A549 (cell line): ENCODE measurements at regions not wholly inside any gene's neighbourhood (a gene's known extent, or its start where the extent isn't known, plus 50 kb on each side); places are given as distances from the start of the nearest gene placed in this dataset.

ENCODE experiments used
- ATAC-seq, 2 experiments: fragments of 200-7000 bp in 1 of 2; fragments of >200 bp in 1 of 2; cut with Nextera tagmentation in 1 of 2; cut with Tn5 transposase in 1 of 2; 3 replicates each; pipeline versions ENCODE4 v1.8.0 to v1.9.1; 2018 to 2020; ENCODE audit warnings: mild to moderate bottlenecking in 1 of 2, moderate library complexity in 1 of 2
- CTCF ChIA-PET: fragments of 300-600 bp; sonication (Branson Sonifier 250); formaldehyde crosslinking; extraction: SDS; loops from one replicate; lab custom pipeline; 2021; ENCODE audit warnings: antibody characterized with exemption, inconsistent platforms; lab: Yijun Ruan, JAX
- POLR2A ChIA-PET: fragments of 350-600 bp; formaldehyde crosslinking; extraction: SDS; loops from one replicate; lab custom pipeline; 2021; ENCODE audit warnings: antibody characterized with exemption, inconsistent platforms; lab: Yijun Ruan, JAX
- DNase-seq, 2 experiments: peaks; one replicate each; pipeline versions ENCODE4 v3.0.0 to v3.0.0-alpha.2; 2011 to 2016; ENCODE audit warnings: low read depth in 1 of 2, low spot score in 1 of 2
- FAIRE-seq: peaks from 2 replicates; lab custom pipeline; 2011; peaks lifted over from hg19 to GRCh38; lab: Jason Lieb, UNC
- H3K27ac ChIP-seq, 2 experiments: fragments of >200 bp; sonication (Bioruptor Twin); formaldehyde crosslinking; 3 replicates each; pipeline ENCODE4 v1.5.1; 2016 to 2017
- H3K4me1 ChIP-seq: fragments of >200 bp; sonication (Bioruptor Twin); formaldehyde crosslinking; 3 replicates; pipeline ENCODE4 v1.6.1; 2016
- H3K4me2 ChIP-seq: fragments of >200 bp; sonication (Bioruptor Twin); formaldehyde crosslinking; 3 replicates; pipeline ENCODE4 v1.6.1; 2016
- H3K4me3 ChIP-seq: fragments of >200 bp; sonication (Bioruptor Twin); formaldehyde crosslinking; 3 replicates; pipeline ENCODE4 v1.5.1; 2016
- H3K9me3 ChIP-seq: fragments of >200 bp; sonication (Bioruptor Twin); formaldehyde crosslinking; 3 replicates; pipeline ENCODE4 v1.6.1; 2016
- CBX2 ChIP-seq: fragments of 200-600 bp; sonication (generic); IDR thresholded peaks from 2 replicates; pipeline ENCODE4 v1.6.1; 2016; ENCODE audit warnings: low read depth, mild to moderate bottlenecking, borderline replicate concordance
- CHD4 ChIP-seq: fragments of 200-600 bp; sonication (generic); IDR thresholded peaks from 2 replicates; pipeline ENCODE4 v1.6.1; 2016; ENCODE audit warnings: antibody characterized with exemption, mild to moderate bottlenecking, borderline replicate concordance
- FOSL2 ChIP-seq, 2 experiments: fragments of 450-650 bp in 1 of 2; fragments of >200 bp in 1 of 2; sonication (Bioruptor Twin) in 1 of 2; formaldehyde crosslinking; IDR thresholded peaks; 2 replicates each; pipeline versions ENCODE4 v1.5.0 to v1.6.1; 2016 to 2020; ENCODE audit warnings: mild to moderate bottlenecking in 1 of 2, moderate library complexity in 1 of 2
- HDAC2 ChIP-seq: fragments of 200-600 bp; sonication (generic); IDR thresholded peaks from 2 replicates; pipeline ENCODE4 v1.6.1; 2016
- HOXB5 ChIP-seq: fragments of 250-450 bp; sonication (Bioruptor Pico); IDR thresholded peaks from 2 replicates; pipeline ENCODE4 v1.5.0; 2020; ENCODE audit warnings: mild to moderate bottlenecking, moderate library complexity
- JUN ChIP-seq, 2 experiments: fragments of >200 bp; sonication (Bioruptor Twin); formaldehyde crosslinking; IDR thresholded peaks; 2 replicates in 1 of 2; 3 replicates in 1 of 2; pipeline ENCODE4 v1.6.1; 2016 to 2017
- KDM1A ChIP-seq: fragments of 200-600 bp; sonication (generic); IDR thresholded peaks from 2 replicates; pipeline ENCODE4 v1.6.1; 2016; ENCODE audit warnings: low read depth, mild to moderate bottlenecking
- NPAS2 ChIP-seq: fragments of 250-450 bp; sonication (Bioruptor Pico); IDR thresholded peaks from 2 replicates; pipeline ENCODE4 v1.8.0; 2022; ENCODE audit warnings: mild to moderate bottlenecking, moderate library complexity, borderline replicate concordance
- PHF8 ChIP-seq: fragments of 200-600 bp; sonication (generic); IDR thresholded peaks from 2 replicates; pipeline ENCODE4 v1.6.1; 2016; ENCODE audit warnings: low read depth, mild to moderate bottlenecking, antibody characterized with exemption, moderate library complexity, borderline replicate concordance
- RARB ChIP-seq: fragments of 250-450 bp; sonication (Bioruptor Pico); IDR thresholded peaks from 2 replicates; pipeline ENCODE4 v1.8.0; 2021; ENCODE audit warnings: mild to moderate bottlenecking, moderate library complexity
- RCOR1 ChIP-seq: fragments of 150-350 bp; IDR thresholded peaks from 2 replicates; pipeline ENCODE4 v1.6.1; 2014; ENCODE audit warnings: antibody characterized with exemption, low read length, low read depth
- RNF2 ChIP-seq: fragments of 200-600 bp; sonication (generic); IDR thresholded peaks from 2 replicates; pipeline ENCODE4 v1.6.1; 2016; ENCODE audit warnings: low read depth, mild to moderate bottlenecking, antibody characterized with exemption, moderate library complexity, borderline replicate concordance
- SREBF2 ChIP-seq: fragments of 450-650 bp; IDR thresholded peaks from 2 replicates; pipeline ENCODE4 v1.6.1; 2014; ENCODE audit warnings: mild to moderate bottlenecking, moderate library complexity
- TFCP2L1 ChIP-seq: fragments of 250-450 bp; sonication (Bioruptor Pico); IDR thresholded peaks from 2 replicates; pipeline ENCODE4 v1.5.0; 2021; ENCODE audit warnings: mild to moderate bottlenecking
- ZC3H11A ChIP-seq: fragments of 450-650 bp; IDR thresholded peaks from 2 replicates; pipeline ENCODE4 v1.6.1; 2014; ENCODE audit warnings: antibody characterized with exemption, mild to moderate bottlenecking
- ZNF302 ChIP-seq: fragments of 250-450 bp; sonication (Bioruptor Pico); IDR thresholded peaks from 2 replicates; pipeline ENCODE4 v1.9.0; 2021; ENCODE audit warnings: inconsistent platforms, mild to moderate bottlenecking, moderate library complexity
- WGBS: methylation state at CpG from one replicate; pipeline ENCODE4 v1.1.6; 2017; ENCODE audit errors: missing lambda C conversion rate; 5-methylcytosine and 5-hydroxymethylcytosine counted together
- TF ChIP-seq, protein P1 (sequence below): fragments of 150-350 bp; IDR thresholded peaks from 2 replicates; pipeline ENCODE4 v1.6.1; 2014; ENCODE audit warnings: low read depth, mild to moderate bottlenecking, low read length
- TF ChIP-seq, protein P2 (sequence below): fragments of 200-600 bp; sonication (generic); IDR thresholded peaks from 2 replicates; pipeline ENCODE4 v1.6.1; 2016; ENCODE audit warnings: antibody characterized with exemption, mild to moderate bottlenecking, moderate library complexity
- TF ChIP-seq, protein P3 (sequence below): fragments of 250-450 bp; sonication (Bioruptor Pico); IDR thresholded peaks from 2 replicates; pipeline ENCODE4 v1.5.0; 2020; ENCODE audit warnings: low read depth, mild to moderate bottlenecking, moderate library complexity
- TF ChIP-seq, protein P4 (sequence below): fragments of 250-450 bp; sonication (Bioruptor Pico); IDR thresholded peaks from 2 replicates; pipeline ENCODE4 v1.5.0; 2021; ENCODE audit warnings: mild to moderate bottlenecking, moderate library complexity, borderline replicate concordance

DNA sequence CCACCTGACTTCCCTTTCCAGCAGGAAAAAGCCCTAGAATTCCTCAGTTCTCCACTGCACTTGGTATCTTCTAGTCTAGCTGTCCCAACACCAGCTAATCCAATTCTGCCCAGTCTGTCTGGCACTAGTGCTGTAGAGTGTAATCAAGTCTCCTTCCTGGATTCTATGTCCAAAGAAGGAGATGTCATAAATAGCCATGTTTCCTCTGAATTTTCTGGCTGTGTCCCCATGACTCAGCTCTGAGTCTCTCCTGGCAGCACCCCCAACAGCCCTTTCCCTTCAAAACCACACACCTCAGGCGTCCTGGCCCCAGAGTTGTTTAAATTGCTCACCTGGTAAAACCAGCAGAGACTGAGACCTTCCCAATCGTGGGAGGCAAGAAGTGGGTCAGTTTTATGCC, 197.2 kb downstream of the GRXCR1 start:
- no peak overlapping the region for H3K4me2 ChIP-seq
- 0% methylated on average over 2 of the region's 2 CpGs for WGBS
- no peak for TF ChIP-seq JUN (IDR thresholded peaks at IDR 0.05)
- no peak for TF ChIP-seq CBX2
- no peak for TF ChIP-seq HDAC2
- TF ChIP-seq, protein P1, sequence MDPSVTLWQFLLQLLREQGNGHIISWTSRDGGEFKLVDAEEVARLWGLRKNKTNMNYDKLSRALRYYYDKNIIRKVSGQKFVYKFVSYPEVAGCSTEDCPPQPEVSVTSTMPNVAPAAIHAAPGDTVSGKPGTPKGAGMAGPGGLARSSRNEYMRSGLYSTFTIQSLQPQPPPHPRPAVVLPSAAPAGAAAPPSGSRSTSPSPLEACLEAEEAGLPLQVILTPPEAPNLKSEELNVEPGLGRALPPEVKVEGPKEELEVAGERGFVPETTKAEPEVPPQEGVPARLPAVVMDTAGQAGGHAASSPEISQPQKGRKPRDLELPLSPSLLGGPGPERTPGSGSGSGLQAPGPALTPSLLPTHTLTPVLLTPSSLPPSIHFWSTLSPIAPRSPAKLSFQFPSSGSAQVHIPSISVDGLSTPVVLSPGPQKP: no peak
- TF ChIP-seq, protein P2, sequence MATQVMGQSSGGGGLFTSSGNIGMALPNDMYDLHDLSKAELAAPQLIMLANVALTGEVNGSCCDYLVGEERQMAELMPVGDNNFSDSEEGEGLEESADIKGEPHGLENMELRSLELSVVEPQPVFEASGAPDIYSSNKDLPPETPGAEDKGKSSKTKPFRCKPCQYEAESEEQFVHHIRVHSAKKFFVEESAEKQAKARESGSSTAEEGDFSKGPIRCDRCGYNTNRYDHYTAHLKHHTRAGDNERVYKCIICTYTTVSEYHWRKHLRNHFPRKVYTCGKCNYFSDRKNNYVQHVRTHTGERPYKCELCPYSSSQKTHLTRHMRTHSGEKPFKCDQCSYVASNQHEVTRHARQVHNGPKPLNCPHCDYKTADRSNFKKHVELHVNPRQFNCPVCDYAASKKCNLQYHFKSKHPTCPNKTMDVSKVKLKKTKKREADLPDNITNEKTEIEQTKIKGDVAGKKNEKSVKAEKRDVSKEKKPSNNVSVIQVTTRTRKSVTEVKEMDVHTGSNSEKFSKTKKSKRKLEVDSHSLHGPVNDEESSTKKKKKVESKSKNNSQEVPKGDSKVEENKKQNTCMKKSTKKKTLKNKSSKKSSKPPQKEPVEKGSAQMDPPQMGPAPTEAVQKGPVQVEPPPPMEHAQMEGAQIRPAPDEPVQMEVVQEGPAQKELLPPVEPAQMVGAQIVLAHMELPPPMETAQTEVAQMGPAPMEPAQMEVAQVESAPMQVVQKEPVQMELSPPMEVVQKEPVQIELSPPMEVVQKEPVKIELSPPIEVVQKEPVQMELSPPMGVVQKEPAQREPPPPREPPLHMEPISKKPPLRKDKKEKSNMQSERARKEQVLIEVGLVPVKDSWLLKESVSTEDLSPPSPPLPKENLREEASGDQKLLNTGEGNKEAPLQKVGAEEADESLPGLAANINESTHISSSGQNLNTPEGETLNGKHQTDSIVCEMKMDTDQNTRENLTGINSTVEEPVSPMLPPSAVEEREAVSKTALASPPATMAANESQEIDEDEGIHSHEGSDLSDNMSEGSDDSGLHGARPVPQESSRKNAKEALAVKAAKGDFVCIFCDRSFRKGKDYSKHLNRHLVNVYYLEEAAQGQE: no peak
- TF ChIP-seq, protein P3, sequence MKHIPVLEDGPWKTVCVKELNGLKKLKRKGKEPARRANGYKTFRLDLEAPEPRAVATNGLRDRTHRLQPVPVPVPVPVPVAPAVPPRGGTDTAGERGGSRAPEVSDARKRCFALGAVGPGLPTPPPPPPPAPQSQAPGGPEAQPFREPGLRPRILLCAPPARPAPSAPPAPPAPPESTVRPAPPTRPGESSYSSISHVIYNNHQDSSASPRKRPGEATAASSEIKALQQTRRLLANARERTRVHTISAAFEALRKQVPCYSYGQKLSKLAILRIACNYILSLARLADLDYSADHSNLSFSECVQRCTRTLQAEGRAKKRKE (CRISPR knock-in tag): no peak
- TF ChIP-seq ZC3H11A: no peak
- TF ChIP-seq SREBF2: no peak
- TF ChIP-seq RCOR1: no peak
- no peak for TF ChIP-seq FOSL2 (IDR thresholded peaks at IDR 0.05)
- no peak for TF ChIP-seq FOSL2 (CRISPR knock-in tag; IDR thresholded peaks at IDR 0.05)
- no peak overlapping the region for H3K4me3 ChIP-seq
- FAIRE-seq (no peak), ATAC-seq (no peak), DNase-seq (no peak)
- no peaks in the 10 kb centered on the region for H3K9me3 ChIP-seq
- POLR2A ChIA-PET: no interaction called here
- no peak overlapping the region for H3K27ac ChIP-seq
- CTCF ChIA-PET: no interaction called here
- no peaks in the 10 kb centered on the region for H3K4me1 ChIP-seq

DNA sequence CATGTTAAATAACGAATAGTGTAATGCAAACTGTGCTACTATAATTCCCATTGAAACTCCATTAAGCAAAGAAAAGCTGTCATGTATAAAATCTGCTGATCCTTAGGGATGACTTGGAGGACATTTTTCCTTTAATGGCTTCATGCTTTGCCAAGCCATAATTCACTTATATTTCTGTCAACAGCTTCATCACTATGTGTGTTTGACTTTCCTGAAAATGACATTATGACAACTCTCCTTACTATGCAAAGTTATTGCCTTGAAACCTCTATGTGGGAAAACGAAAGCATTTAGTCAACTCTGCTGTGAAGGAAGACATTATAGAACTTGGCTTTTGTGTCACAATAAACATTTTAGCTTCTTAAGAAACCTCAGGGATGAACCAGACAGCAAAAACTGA, 210.5 kb downstream of the GRXCR1 start:
- H3K4me3 ChIP-seq: no peak overlapping the region
- ChIA-PET POLR2A (no interaction called here), CTCF (no interaction called here)
- DNase-seq (no peak), ATAC-seq (no peak), FAIRE-seq (no peak)
- H3K4me2 ChIP-seq: no peak overlapping the region
- TF ChIP-seq NPAS2 (CRISPR knock-in tag) (no peak), FOSL2 (IDR thresholded peaks at IDR 0.05) (no peak), FOSL2 (CRISPR knock-in tag; IDR thresholded peaks at IDR 0.05) (no peak), ZNF302 (no peak), RARB (CRISPR knock-in tag) (no peak), PHF8 (no peak), TFCP2L1 (no peak), CHD4 (no peak), KDM1A (no peak), HOXB5 (CRISPR knock-in tag) (no peak), RNF2 (no peak)
- TF ChIP-seq, protein P4, sequence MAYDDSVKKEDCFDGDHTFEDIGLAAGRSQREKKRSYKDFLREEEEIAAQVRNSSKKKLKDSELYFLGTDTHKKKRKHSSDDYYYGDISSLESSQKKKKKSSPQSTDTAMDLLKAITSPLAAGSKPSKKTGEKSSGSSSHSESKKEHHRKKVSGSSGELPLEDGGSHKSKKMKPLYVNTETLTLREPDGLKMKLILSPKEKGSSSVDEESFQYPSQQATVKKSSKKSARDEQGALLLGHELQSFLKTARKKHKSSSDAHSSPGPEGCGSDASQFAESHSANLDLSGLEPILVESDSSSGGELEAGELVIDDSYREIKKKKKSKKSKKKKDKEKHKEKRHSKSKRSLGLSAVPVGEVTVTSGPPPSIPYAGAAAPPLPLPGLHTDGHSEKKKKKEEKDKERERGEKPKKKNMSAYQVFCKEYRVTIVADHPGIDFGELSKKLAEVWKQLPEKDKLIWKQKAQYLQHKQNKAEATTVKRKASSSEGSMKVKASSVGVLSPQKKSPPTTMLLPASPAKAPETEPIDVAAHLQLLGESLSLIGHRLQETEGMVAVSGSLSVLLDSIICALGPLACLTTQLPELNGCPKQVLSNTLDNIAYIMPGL (CRISPR knock-in tag): no peak
- no peaks in the 10 kb centered on the region for H3K9me3 ChIP-seq
- 2% methylated on average over 2 of the region's 2 CpGs for WGBS
- H3K27ac ChIP-seq: no peak overlapping the region
- H3K4me1 ChIP-seq: no peaks in the 10 kb centered on the region
